SK-N-SH (cell line): ENCODE measurements at regions not wholly inside any gene's neighbourhood (a gene's known extent, or its start where the extent isn't known, plus 50 kb on each side); places are given as distances from the start of the nearest gene placed in this dataset.

ENCODE experiments used
- CTCF ChIA-PET: fragments of 300-600, 350-600 bp; formaldehyde crosslinking; extraction: SDS; loops from one replicate; lab custom pipeline; 2021; lab: Yijun Ruan, JAX
- POLR2A ChIA-PET: fragments of 350-600 bp; sonication (Branson Sonifier 250); formaldehyde crosslinking; extraction: SDS; loops from one replicate; lab custom pipeline; 2020; ENCODE audit warnings: antibody characterized with exemption, inconsistent platforms; lab: Yijun Ruan, JAX
- DNase-seq: peaks from one replicate; pipeline ENCODE4 v3.0.0; 2012
- H2AFZ ChIP-seq: fragments of 200-600 bp; sonication (generic); 2 replicates; pipeline ENCODE4 v1.8.1; 2016; ENCODE audit warnings: antibody characterized with exemption, mild to moderate bottlenecking, low read depth
- H3F3A ChIP-seq: fragments of 200-600 bp; sonication (generic); replicated peaks from 2 replicates; pipeline ENCODE3; 2016; ENCODE audit warnings: antibody characterized with exemption, mild to moderate bottlenecking; ENCODE audit not compliant: insufficient read depth
- H3K27ac ChIP-seq, 2 experiments: fragments of 200-500 bp in 1 of 2; fragments of 200-600 bp in 1 of 2; sonication (Bioruptor generic) in 1 of 2; sonication (generic), shearing (Covaris generic) in 1 of 2; 2 replicates each; pipeline versions ENCODE4 v1.5.1 to v1.6.1; 2014 to 2016; ENCODE audit warnings: low read depth in 2 of 2, inconsistent platforms in 1 of 2, low read length in 1 of 2, mild to moderate bottlenecking in 1 of 2, mixed read lengths in 1 of 2
- H3K27me3 ChIP-seq: fragments of 200-600 bp; sonication (generic), shearing (Covaris generic); 2 replicates; pipeline ENCODE4 v1.6.1; 2016; ENCODE audit warnings: mixed run types; ENCODE audit not compliant: insufficient read depth
- H3K36me3 ChIP-seq, 2 experiments: fragments of 200-500 bp in 1 of 2; fragments of 200-600 bp in 1 of 2; sonication (Bioruptor generic) in 1 of 2; sonication (generic) in 1 of 2; replicated peaks in 1 of 2; 2 replicates each; pipeline versions ENCODE3 to v1.5.1; 2014 to 2016; ENCODE audit warnings: low read length in 1 of 2, mild to moderate bottlenecking in 1 of 2; ENCODE audit not compliant: insufficient read depth in 2 of 2, control insufficient read depth in 1 of 2
- H3K4me1 ChIP-seq, 2 experiments: fragments of 200-500 bp in 1 of 2; fragments of 200-600 bp in 1 of 2; sonication (Bioruptor generic) in 1 of 2; sonication (generic), shearing (Covaris generic) in 1 of 2; 2 replicates each; pipeline versions ENCODE4 v1.5.1 to v1.6.1; 2014 to 2016; ENCODE audit warnings: low read depth in 1 of 2, low read length in 1 of 2, mixed run types in 1 of 2; ENCODE audit not compliant: insufficient read depth in 2 of 2, control insufficient read depth in 1 of 2
- H3K4me2 ChIP-seq: fragments of 200-600 bp; sonication (generic), shearing (Covaris generic); 2 replicates; pipeline ENCODE4 v1.6.1; 2017; ENCODE audit warnings: mixed run types
- H3K4me3 ChIP-seq, 2 experiments: fragments of 200-500 bp in 1 of 2; fragments of 200-600 bp in 1 of 2; sonication (Bioruptor generic) in 1 of 2; sonication (generic), shearing (Covaris generic) in 1 of 2; 2 replicates each; pipeline versions ENCODE4 v1.5.1 to v1.8.1; 2014 to 2016; ENCODE audit warnings: low read depth in 2 of 2, inconsistent platforms in 1 of 2, low read length in 1 of 2, mild to moderate bottlenecking in 1 of 2, mixed read lengths in 1 of 2, moderate library complexity in 1 of 2
- H3K79me2 ChIP-seq: fragments of 200-600 bp; sonication (generic); 2 replicates; pipeline ENCODE4 v1.8.1; 2017; ENCODE audit warnings: mild to moderate bottlenecking; ENCODE audit not compliant: insufficient read depth
- H3K9ac ChIP-seq: fragments of 200-600 bp; sonication (generic); 2 replicates; pipeline ENCODE4 v1.6.1; 2017; ENCODE audit warnings: mixed run types
- H3K9me2 ChIP-seq: fragments of 200-600 bp; sonication (generic); 2 replicates; pipeline ENCODE4 v1.6.1; 2017; ENCODE audit warnings: mixed run types
- H3K9me3 ChIP-seq: fragments of 200-600 bp; sonication (generic); 2 replicates; pipeline ENCODE4 v1.6.1; 2017; ENCODE audit warnings: mixed run types, mild to moderate bottlenecking, moderate library complexity
- H4K20me1 ChIP-seq: fragments of 200-600 bp; sonication (generic); 2 replicates; pipeline ENCODE4 v1.6.1; 2017; ENCODE audit warnings: mild to moderate bottlenecking, mixed run types; ENCODE audit not compliant: insufficient read depth
- CTCF ChIP-seq: fragments of 200-600 bp; sonication (generic); IDR thresholded peaks from 2 replicates; pipeline ENCODE4 v1.6.1; 2017; ENCODE audit warnings: antibody characterized with exemption, mild to moderate bottlenecking, moderate library complexity
- ELF1 ChIP-seq: IDR thresholded peaks from 2 replicates; pipeline ENCODE4 v1.4.0; 2012
- EP300 ChIP-seq, 2 experiments: IDR thresholded peaks; 2 replicates each; pipeline versions ENCODE4 v1.4.0 to v1.6.1; 2012; ENCODE audit warnings: borderline replicate concordance in 1 of 2, low read depth in 1 of 2, low read length in 1 of 2
- FOXJ3 ChIP-seq: sonication (generic); formaldehyde crosslinking; IDR thresholded peaks from 2 replicates; pipeline ENCODE4 v1.5.1; 2020; ENCODE audit warnings: mild to moderate bottlenecking, missing genetic modification reagents
- GATA2 ChIP-seq: sonication (generic); formaldehyde crosslinking; IDR thresholded peaks from 2 replicates; pipeline ENCODE4 v1.5.0; 2020; ENCODE audit warnings: mild to moderate bottlenecking, missing genetic modification reagents
- IRF3 ChIP-seq: fragments of 150-350 bp; IDR thresholded peaks from 2 replicates; pipeline ENCODE4 v1.6.1; 2016; ENCODE audit warnings: mild to moderate bottlenecking, low read depth, low read length
- MAX ChIP-seq: IDR thresholded peaks from 2 replicates; pipeline ENCODE4 v1.4.0; 2012; ENCODE audit warnings: low read depth
- MEF2A ChIP-seq: IDR thresholded peaks from 2 replicates; pipeline ENCODE4 v1.4.0; 2012; ENCODE audit warnings: low read depth, borderline replicate concordance
- MXI1 ChIP-seq: IDR thresholded peaks from 2 replicates; pipeline ENCODE4 v1.6.1; 2012; ENCODE audit warnings: mild to moderate bottlenecking, low read depth, low read length, improper control_type of control experiment
- RCOR1 ChIP-seq: fragments of 150-350 bp; IDR thresholded peaks from 2 replicates; pipeline ENCODE4 v1.6.1; 2017; ENCODE audit warnings: antibody characterized with exemption, low read length
- TAF1 ChIP-seq: IDR thresholded peaks from 2 replicates; pipeline ENCODE4 v1.6.1; 2012; ENCODE audit warnings: low read depth, mild to moderate bottlenecking, low read length, moderate library complexity, borderline replicate concordance
- TCF12 ChIP-seq: IDR thresholded peaks from 2 replicates; pipeline ENCODE4 v1.4.0; 2012
- TEAD4 ChIP-seq: IDR thresholded peaks from 2 replicates; pipeline ENCODE4 v1.4.0; 2012; ENCODE audit warnings: mild to moderate bottlenecking, borderline replicate concordance; ENCODE audit not compliant: insufficient read depth
- USF2 ChIP-seq: fragments of 150-350 bp; IDR thresholded peaks from 2 replicates; pipeline ENCODE4 v1.6.1; 2017; ENCODE audit warnings: antibody characterized with exemption, low read length, low read depth, borderline replicate concordance
- WGBS: methylation state at CpG from one replicate; pipeline ENCODE4 v1.1.6; 2017; ENCODE audit warnings: low lambda C conversion rate; 5-methylcytosine and 5-hydroxymethylcytosine counted together

- WGBS, result 60% methylated on average over 1 of the region's 1 CpG
- no peak for DNase-seq
- no peaks in the 10 kb centered on the region for H3K36me3 ChIP-seq
- CTCF ChIA-PET, result no interaction called here
- H3K27me3 ChIP-seq, result no peaks in the 10 kb centered on the region
- no peak overlapping the region for H2AFZ ChIP-seq
- no peaks in the 10 kb centered on the region for H3K79me2 ChIP-seq
- POLR2A ChIA-PET, result interaction anchor here (0.6 kb wide), 1 partner anchor 13 kb away, joined by 3 read pairs; no protein-coding TSS in a partner anchor
- no peaks in the 10 kb centered on the region for H3K4me1 ChIP-seq
- H3K9me3 ChIP-seq, result no peaks in the 10 kb centered on the region
- H4K20me1 ChIP-seq, result no peaks in the 10 kb centered on the region
- H3K9ac ChIP-seq, result no peak overlapping the region
- no peak overlapping the region for H3K4me3 ChIP-seq
- H3F3A ChIP-seq, result no peaks in the 10 kb centered on the region
- TF ChIP-seq MAX (no peak), CTCF (no peak)
- no peaks in the 10 kb centered on the region for H3K9me2 ChIP-seq
- no peak overlapping the region for H3K4me2 ChIP-seq
- no peak overlapping the region for H3K27ac ChIP-seq
These were observed 447.9 kb downstream of the HAPSTR1 start for GRCh38 chr16:9539346-9539745.

GRCh38 chr16:9541723-9542122, 450.3 kb downstream of the HAPSTR1 start:
- no peak for DNase-seq
- TF ChIP-seq GATA2 (CRISPR knock-in tag) (no peak), IRF3 (no peak), TEAD4 (no peak), MEF2A (no peak), TCF12 (no peak), ELF1 (no peak), MXI1 (no peak), FOXJ3 (no peak), USF2 (no peak), EP300 (IDR thresholded peaks at IDR 0.05; ENCODE audit: borderline replicate concordance in 1 of 2, low read depth in 1 of 2, low read length in 1 of 2) (no peak), TAF1 (no peak), RCOR1 (no peak)
- TF ChIP-seq, all 33 proteins: peak for 0
- WGBS, result 33% methylated on average over 5 of the region's 5 CpGs
- H3K4me3 ChIP-seq, result no peak overlapping the region
- no peaks in the 10 kb centered on the region for H3K27me3 ChIP-seq
- no peaks in the 10 kb centered on the region for H3K79me2 ChIP-seq
- CTCF ChIA-PET, result no interaction called here
- no peak overlapping the region for H3K9ac ChIP-seq
- POLR2A ChIA-PET, result no interaction called here
- H3K36me3 ChIP-seq, result no peaks in the 10 kb centered on the region
- H4K20me1 ChIP-seq, result no peaks in the 10 kb centered on the region
- no peaks in the 10 kb centered on the region for H3K9me3 ChIP-seq
- no peak overlapping the region for H2AFZ ChIP-seq
- no peaks in the 10 kb centered on the region for H3K4me1 ChIP-seq
- no peaks in the 10 kb centered on the region for H3K9me2 ChIP-seq
- no peak overlapping the region for H3K27ac ChIP-seq
- H3F3A ChIP-seq, result no peaks in the 10 kb centered on the region
- H3K4me2 ChIP-seq, result no peak overlapping the region
